Effector memory CD8-positive, alpha-beta T cell (primary cell): ENCODE measurements at regions not wholly inside any gene's neighbourhood (a gene's known extent, or its start where the extent isn't known, plus 50 kb on each side); places are given as distances from the start of the nearest gene placed in this dataset.
"Not testable (repeated sequence)": the region's sequence is repeated elsewhere in the genome, so short reads cannot be mapped to it uniquely, and the experiment has no call there.

ENCODE experiments used
- ATAC-seq: fragments of 150-1000 bp; cut with Tn5 transposase; replicated peaks from 2 replicates; pipeline ENCODE4 v1.10.0; 2021; ENCODE audit warnings: mild to moderate bottlenecking, moderate library complexity
- DNase-seq, 3 experiments: peaks; one replicate each; pipeline ENCODE4 v3.0.0; 2021
- H3K27ac Mint-ChIP-seq, 2 donors: one replicate each; pipeline ENCODE4 v1.8.0; 2022; ENCODE audit warnings: mild to moderate bottlenecking in 2 of 2, mixed read lengths in 2 of 2, moderate library complexity in 2 of 2
- H3K27me3 Mint-ChIP-seq, 2 donors: one replicate each; pipeline ENCODE4 v1.8.0; 2022; ENCODE audit warnings: mixed read lengths in 2 of 2
- H3K36me3 Mint-ChIP-seq: one replicate; pipeline ENCODE4 v1.8.0; 2022; ENCODE audit warnings: mild to moderate bottlenecking, moderate library complexity, mixed read lengths; ENCODE audit not compliant: insufficient read depth
- H3K4me1 Mint-ChIP-seq, 2 donors: one replicate each; pipeline ENCODE4 v1.8.0; 2022; ENCODE audit warnings: low read depth in 2 of 2, mixed read lengths in 2 of 2
- H3K4me3 Mint-ChIP-seq, 2 donors: one replicate each; pipeline ENCODE4 v1.8.0; 2022; ENCODE audit warnings: mild to moderate bottlenecking in 2 of 2, mixed read lengths in 2 of 2, moderate library complexity in 2 of 2
- H3K9me3 Mint-ChIP-seq, 2 donors: one replicate each; pipeline ENCODE4 v1.8.0; 2022; ENCODE audit warnings: mixed read lengths in 2 of 2

DNA sequence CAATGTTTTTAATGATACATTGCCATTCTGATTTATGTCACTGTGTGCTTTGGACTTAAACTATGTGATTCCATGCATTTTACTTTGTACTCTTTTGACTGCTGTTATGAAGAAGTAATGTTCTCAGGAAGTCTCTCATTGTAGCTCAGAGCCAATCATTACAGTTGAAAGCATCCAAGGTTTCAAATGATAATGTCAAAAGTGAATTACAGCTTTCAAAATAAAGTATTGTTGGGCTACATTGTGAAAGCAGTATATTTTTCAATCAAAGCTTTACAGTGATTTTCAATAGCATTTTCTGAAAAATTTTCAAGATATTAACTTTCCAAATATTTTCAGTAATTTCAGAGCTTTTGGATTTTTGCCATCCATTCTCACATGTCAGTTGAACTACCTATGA lies 243.6 kb downstream of the ZIC4 start:
- H3K27me3 Mint-ChIP-seq = no peaks in the 10 kb centered on the region
- no peaks in the 10 kb centered on the region for H3K36me3 Mint-ChIP-seq
- no peak overlapping the region for H3K4me3 Mint-ChIP-seq
- H3K9me3 Mint-ChIP-seq = peaks cover 3 to 7% of the 10 kb centered on the region in 2 donors
- no peak overlapping the region for H3K27ac Mint-ChIP-seq
- H3K4me1 Mint-ChIP-seq = no peaks in the 10 kb centered on the region
- ATAC-seq (no peak), DNase-seq (no peak)

DNA sequence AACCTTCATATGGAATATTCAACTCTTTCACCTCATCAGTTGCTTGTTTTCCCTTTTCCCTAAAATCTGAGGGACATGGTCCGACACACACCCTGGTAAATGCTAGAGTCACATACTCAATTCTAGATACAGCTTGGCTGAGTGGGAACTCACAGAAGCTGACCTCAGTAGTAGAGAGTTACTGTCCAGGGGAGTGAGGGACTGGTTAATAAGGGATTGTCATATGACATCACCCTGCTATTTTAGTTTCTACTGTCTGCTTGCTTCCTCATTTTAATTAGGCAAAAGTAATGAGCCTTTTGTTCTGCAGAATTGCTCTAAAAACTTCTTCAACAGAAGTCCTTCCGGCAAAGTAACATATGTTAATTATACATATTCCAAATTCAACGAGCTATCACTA lies 244.5 kb downstream of the ZIC4 start:
- H3K36me3 Mint-ChIP-seq = no peaks in the 10 kb centered on the region
- peaks cover 2 to 7% of the 10 kb centered on the region in 2 donors for H3K9me3 Mint-ChIP-seq
- no peaks in the 10 kb centered on the region for H3K27me3 Mint-ChIP-seq
- H3K4me3 Mint-ChIP-seq = no peak overlapping the region
- no peak overlapping the region for H3K27ac Mint-ChIP-seq
- DNase-seq = no peak
- no peak for ATAC-seq
- no peaks in the 10 kb centered on the region for H3K4me1 Mint-ChIP-seq

DNA sequence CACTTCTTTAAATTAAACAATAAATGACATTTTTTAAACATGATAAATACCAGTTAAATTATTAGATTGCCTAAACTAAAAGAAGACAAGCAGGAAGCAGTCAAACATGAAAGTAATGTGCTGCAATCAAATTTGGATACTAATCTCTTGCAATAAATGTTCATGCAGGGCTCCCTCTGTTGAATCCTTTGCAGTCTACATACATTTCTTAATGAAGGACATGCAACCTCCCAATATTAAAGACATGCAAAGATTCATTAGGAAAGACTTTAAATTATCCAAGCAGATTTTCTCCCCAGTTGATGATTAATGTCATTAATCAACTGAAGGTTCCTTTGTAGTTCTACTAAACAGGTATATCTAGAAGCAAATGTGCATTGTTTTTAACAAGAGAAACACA lies 245.4 kb downstream of the ZIC4 start:
- H3K27ac Mint-ChIP-seq = no peak overlapping the region
- H3K4me1 Mint-ChIP-seq = no peaks in the 10 kb centered on the region
- DNase-seq (no peak), ATAC-seq (no peak)
- no peak overlapping the region for H3K4me3 Mint-ChIP-seq
- peaks cover 2 to 11% of the 10 kb centered on the region in 2 donors for H3K9me3 Mint-ChIP-seq
- H3K27me3 Mint-ChIP-seq = no peaks in the 10 kb centered on the region
- H3K36me3 Mint-ChIP-seq = no peaks in the 10 kb centered on the region

DNA sequence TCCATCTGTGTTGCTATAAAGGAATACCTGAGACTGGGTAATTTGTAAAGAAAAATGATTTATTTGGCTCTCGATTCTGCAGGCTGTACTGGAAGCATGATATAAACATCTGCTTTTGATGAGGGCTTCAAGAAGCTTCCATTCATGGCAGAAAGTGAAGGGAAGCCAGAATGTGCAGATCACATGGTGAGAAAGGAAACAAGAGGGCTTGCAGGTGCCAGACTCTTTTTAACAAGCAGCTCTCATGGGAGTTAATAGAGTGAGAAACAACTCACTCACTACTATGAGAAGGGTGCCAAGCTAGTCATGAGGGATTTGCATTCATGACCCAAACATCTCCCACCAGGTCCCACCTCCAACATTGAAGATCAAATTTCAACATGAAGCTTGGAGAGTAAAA lies 247.2 kb downstream of the ZIC4 start:
- no peaks in the 10 kb centered on the region for H3K36me3 Mint-ChIP-seq
- no peak for ATAC-seq
- DNase-seq = no peak
- no peak overlapping the region for H3K27ac Mint-ChIP-seq
- H3K4me3 Mint-ChIP-seq = no peak overlapping the region
- no peaks in the 10 kb centered on the region for H3K27me3 Mint-ChIP-seq
- peaks cover 3 to 15% of the 10 kb centered on the region in 2 donors for H3K9me3 Mint-ChIP-seq
- H3K4me1 Mint-ChIP-seq = no peaks in the 10 kb centered on the region

DNA sequence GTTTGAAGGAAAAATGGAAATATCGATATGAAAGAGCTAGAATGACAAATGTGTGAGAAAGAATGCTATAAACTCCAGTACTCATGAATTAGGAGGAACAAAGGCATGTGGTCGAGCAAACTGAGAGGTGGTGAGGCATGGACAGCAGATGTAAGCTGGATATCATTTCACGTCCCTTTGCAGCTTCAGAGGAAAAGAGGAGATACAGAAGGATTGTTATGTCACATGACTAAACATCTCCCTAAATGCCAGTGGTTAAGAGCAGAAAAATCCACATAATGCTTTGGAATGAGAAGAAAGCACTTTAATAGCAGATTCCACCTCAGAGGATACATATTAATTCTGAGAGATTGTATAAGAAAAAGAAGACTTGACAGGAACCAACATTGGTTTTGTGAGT lies 248.7 kb downstream of the ZIC4 start:
- Mint-ChIP-seq H3K36me3 (no peaks in the 10 kb centered on the region), H3K9me3 (peaks cover 3 to 15% of the 10 kb centered on the region in 2 donors), H3K4me1 (no peaks in the 10 kb centered on the region), H3K4me3 (no peak overlapping the region), H3K27ac (no peak overlapping the region), H3K27me3 (no peaks in the 10 kb centered on the region)
- no peak for DNase-seq
- ATAC-seq = no peak

DNA sequence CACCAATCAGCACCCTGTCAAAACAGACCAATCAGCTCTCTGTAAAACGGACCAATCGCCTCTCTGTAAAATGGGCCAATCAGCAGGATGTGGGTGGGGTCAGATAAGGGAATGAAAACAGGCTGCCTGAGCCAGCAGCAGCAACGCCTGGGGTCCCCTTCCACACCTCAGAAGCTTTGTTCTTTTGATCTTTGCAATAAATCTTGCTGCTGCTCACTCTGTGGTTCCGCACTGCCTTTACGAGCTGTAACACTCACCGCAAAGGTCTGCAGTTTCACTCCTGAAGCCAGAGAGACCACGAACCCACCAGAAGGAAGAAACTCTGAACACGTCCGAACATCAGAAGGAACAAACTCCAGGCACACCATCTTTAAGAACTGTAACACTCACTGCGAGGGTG lies 251.4 kb downstream of the ZIC4 start:
- not testable (repeated sequence) for H3K4me3 Mint-ChIP-seq, H3K9me3 Mint-ChIP-seq, H3K36me3 Mint-ChIP-seq, H3K27me3 Mint-ChIP-seq, H3K4me1 Mint-ChIP-seq, H3K27ac Mint-ChIP-seq, ATAC-seq, DNase-seq

DNA sequence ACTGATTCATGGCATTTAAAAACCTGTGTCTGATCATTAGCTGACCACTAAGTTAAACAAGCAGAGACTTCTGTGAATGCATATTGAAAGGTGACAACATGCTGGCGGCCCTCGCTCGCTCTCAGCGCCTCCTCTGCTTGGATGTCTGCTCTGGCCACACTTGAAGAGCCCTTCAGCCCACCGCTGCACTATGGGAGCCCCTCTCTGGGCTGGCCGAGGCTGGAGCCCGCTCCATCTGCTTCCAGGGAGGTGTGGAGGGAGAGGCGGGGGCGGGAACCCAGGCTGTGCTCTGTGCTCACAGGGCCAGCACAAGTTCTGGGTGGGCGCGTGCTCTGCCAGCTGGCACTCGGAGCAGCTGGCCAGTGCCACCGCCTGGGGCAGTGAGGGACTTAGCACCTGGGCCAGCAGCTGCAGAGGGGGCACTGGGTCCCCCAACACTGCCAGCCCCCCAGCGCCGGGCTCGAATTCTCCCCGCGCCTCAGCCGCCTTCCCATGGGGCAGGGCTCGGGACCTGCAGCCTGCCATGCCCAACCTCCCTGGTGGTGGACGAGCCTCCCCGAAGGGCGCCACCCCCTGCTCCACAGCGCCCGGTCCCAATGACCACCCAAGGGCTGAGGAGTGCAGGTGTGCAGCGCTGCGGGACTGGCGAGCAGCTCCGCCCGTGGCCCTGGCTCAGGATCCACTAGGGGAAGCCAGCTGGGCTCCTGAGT lies 252.4 kb downstream of the ZIC4 start:
- Mint-ChIP-seq H3K4me3 (no peak overlapping the region), H3K27ac (no peak overlapping the region), H3K9me3 (peaks cover 6 to 7% of the 10 kb centered on the region in 2 donors), H3K4me1 (no peaks in the 10 kb centered on the region), H3K27me3 (no peaks in the 10 kb centered on the region), H3K36me3 (no peaks in the 10 kb centered on the region)
- no peak for ATAC-seq
- DNase-seq = no peak

DNA sequence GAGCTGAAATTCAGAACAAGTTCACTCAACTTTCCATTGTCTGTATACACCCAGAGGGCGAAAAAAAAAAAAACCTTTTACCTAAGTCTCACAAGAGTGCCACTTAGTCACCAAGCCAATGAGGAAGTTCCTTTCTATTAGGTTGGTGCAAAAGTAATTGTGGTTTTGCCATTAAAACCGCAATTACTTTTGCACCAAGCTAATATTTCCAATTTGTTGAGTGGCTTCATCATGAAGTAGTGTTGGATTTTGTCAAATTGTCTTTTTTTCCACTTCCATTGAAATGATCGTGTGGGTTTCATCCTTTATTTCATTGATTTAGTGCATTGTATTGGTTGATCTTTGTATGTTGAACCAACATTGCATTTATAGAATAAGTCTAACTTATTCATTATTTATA lies 253.9 kb downstream of the ZIC4 start:
- H3K4me1 Mint-ChIP-seq = no peaks in the 10 kb centered on the region
- H3K9me3 Mint-ChIP-seq = peaks cover 5 to 7% of the 10 kb centered on the region in 2 donors
- no peaks in the 10 kb centered on the region for H3K36me3 Mint-ChIP-seq
- H3K4me3 Mint-ChIP-seq = no peak overlapping the region
- DNase-seq = no peak
- H3K27ac Mint-ChIP-seq = no peak overlapping the region
- ATAC-seq = no peak
- no peaks in the 10 kb centered on the region for H3K27me3 Mint-ChIP-seq

DNA sequence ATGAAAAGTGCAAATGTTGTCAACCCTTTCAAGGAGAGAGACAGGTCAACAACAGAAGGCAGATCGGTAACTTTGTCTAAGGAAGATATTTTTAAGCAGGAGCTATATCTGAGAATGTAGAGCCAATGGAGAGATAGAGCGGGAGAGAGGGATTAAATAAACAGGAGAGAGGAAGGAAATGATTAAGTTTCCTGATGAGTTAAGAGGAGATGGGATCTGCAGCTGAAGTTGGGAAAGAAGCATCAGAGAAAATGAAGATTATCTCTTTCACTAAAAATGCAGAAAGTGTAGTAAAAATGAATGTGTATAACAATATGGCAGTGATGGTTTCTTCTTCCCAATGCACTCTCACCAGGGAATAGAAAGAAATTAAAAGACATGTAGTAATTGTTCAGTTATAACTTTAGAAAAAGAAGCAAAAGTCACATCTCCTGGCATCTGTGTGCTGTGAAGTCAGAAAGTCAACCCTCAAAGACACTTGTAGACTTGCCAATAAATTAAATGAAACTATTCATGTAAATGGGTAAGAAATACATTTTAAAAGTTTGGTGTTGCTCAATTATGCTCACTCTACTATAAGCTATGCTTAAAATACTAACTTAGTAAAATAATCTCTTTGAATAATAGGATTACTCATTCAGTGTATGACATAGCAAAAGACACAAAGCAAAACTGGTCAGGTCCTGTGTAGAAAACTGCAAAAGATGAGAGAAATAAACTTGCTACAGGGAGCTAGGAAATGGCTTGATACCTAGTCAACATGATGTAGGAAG lies 264.6 kb downstream of the ZIC4 start:
- no peak for DNase-seq

DNA sequence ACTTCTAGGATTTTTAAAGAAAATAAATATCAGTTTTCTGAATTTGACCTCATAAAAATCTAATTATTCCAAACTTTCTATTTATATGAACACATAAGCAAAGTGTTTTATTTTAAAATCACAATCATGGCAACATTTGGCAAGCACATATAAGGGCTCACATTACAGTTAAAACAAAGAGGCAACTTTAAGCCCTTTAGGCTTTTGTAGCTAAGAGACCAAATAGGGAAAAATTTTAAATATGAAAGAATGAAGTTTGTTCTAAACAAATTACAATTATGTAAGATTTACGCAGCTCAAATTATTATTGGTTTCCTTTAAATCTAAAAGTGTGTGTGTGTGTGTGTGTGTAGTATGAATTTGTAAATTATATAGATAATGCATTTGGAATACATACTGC lies 267.0 kb downstream of the ZIC4 start:
- ATAC-seq (no peak), DNase-seq (no peak)
- Mint-ChIP-seq H3K27ac (no peak overlapping the region), H3K27me3 (no peaks in the 10 kb centered on the region), H3K4me1 (no peaks in the 10 kb centered on the region), H3K9me3 (peaks cover 6 to 24% of the 10 kb centered on the region in 2 donors), H3K36me3 (no peaks in the 10 kb centered on the region), H3K4me3 (no peak overlapping the region)

More for the DNA sequence above, 264.6 kb downstream of the ZIC4 start:
- Mint-ChIP-seq H3K36me3 (no peaks in the 10 kb centered on the region), H3K4me3 (no peak overlapping the region), H3K27me3 (no peaks in the 10 kb centered on the region), H3K27ac (no peak overlapping the region), H3K4me1 (no peaks in the 10 kb centered on the region), H3K9me3 (peaks cover 3 to 19% of the 10 kb centered on the region in 2 donors)
- no peak for ATAC-seq

DNA sequence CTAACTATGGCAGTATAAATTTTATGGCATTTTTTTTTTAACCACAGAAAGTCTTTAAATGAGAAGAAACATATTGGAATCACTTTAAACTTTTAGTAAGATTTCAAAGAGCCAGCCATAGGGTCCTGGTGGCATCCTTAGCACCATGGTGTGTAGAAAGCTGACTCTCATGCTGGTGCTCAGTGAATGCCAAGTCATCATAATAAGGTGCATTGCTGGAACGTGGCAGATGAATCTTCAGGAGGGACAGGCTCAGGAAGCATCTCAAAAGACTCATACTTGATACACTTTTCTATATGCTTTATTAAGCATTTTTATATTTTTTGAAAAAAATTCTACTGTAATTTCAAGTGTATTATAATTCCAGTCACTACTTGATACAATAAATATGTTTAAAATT lies 274.2 kb downstream of the ZIC4 start:
- DNase-seq (no peak), ATAC-seq (no peak)
- peaks cover 11 to 25% of the 10 kb centered on the region in 2 donors for H3K9me3 Mint-ChIP-seq
- no peak overlapping the region for H3K4me3 Mint-ChIP-seq
- H3K27me3 Mint-ChIP-seq = no peaks in the 10 kb centered on the region
- H3K4me1 Mint-ChIP-seq = no peaks in the 10 kb centered on the region
- no peak overlapping the region for H3K27ac Mint-ChIP-seq
- peaks cover 4% of the 10 kb centered on the region for H3K36me3 Mint-ChIP-seq

DNA sequence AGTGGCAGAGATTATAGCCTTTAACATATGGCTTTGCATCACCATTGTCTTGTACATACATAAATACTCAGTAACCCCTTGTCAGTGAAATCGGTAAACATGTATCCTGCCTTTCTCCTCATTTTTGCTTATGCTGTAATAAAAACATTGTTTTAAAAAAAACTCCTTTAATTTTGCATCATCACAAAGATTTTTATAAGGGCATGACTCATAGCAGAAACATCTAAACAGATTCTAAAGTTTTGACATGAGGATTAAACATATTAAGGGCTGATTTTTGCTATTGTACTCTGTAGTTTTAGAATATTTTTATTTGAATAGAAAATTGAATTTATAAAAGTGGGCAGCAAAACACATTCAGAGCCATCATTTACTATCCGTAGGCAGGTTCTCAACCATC lies 275.9 kb downstream of the ZIC4 start:
- H3K36me3 Mint-ChIP-seq = peaks cover 4% of the 10 kb centered on the region
- peaks cover 8 to 21% of the 10 kb centered on the region in 2 donors for H3K9me3 Mint-ChIP-seq
- DNase-seq (no peak), ATAC-seq (no peak)
- no peak overlapping the region for H3K4me3 Mint-ChIP-seq
- no peaks in the 10 kb centered on the region for H3K27me3 Mint-ChIP-seq
- H3K27ac Mint-ChIP-seq = no peak overlapping the region
- no peaks in the 10 kb centered on the region for H3K4me1 Mint-ChIP-seq

DNA sequence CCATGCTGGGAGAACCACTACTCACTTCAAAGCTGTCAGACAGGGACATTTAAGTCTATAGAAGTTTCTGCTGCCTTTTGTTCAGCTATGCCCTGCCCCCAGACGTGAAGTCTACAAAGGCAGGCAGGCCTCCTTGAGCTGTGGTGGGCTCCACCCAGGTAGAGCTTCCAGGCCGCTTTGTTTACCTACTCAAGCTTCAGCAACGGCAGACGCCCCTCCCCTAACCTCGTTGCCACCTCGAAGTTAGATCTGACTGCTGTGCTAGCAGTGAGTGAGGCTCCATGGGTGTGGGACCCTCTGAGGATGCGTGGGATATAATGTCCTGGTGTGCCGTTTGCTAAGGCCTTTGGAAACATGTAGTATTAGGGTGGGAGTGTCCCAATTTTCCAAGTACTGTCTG lies 276.7 kb downstream of the ZIC4 start:
- Mint-ChIP-seq H3K27me3 (no peaks in the 10 kb centered on the region), H3K27ac (no peak overlapping the region), H3K9me3 (peaks cover 8 to 21% of the 10 kb centered on the region in 2 donors), H3K4me3 (no peak overlapping the region), H3K4me1 (no peaks in the 10 kb centered on the region), H3K36me3 (peaks cover 4% of the 10 kb centered on the region)
- no peak for DNase-seq
- ATAC-seq = no peak

DNA sequence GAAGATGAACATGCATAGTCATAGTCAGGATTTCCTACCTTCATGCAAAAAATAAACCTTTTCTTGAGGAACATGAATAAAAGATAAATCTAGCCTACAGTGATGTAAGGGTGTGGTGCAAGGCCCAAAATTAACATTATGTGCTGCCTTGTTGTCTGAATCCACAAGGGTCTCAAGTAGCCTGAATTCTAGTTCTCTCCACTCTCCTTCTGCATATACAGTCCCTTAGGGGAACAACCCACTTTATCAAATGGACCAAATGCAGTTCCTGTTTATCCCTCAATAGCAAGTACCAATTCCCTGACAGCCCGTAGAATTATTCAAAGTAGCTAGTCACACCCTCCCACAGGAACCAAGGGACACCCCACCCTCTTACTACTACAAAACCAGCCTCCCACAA lies 284.0 kb downstream of the ZIC4 start:
- Mint-ChIP-seq H3K4me1 (no peaks in the 10 kb centered on the region), H3K4me3 (no peak overlapping the region), H3K27me3 (no peaks in the 10 kb centered on the region), H3K27ac (no peak overlapping the region), H3K9me3 (peaks cover 0 to 6% of the 10 kb centered on the region in 2 donors), H3K36me3 (no peaks in the 10 kb centered on the region)
- ATAC-seq (no peak), DNase-seq (no peak)
